ENCODE measurements at regions not wholly inside any gene's neighbourhood (a gene's known extent, or its start where the extent isn't known, plus 50 kb on each side); places are given as distances from the start of the nearest gene placed in this dataset.

GRCh38 chr18:22676423-22676822, 256.7 kb upstream of the RBBP8 start:
- H3K4me2 ChIP-seq (ENCODE audit: low read length), result no peak overlapping the region
- no peaks in the 10 kb centered on the region for H4K20me1 ChIP-seq (ENCODE audit: insufficient read depth, low read length)
- no peaks in the 10 kb centered on the region for H3K27me3 ChIP-seq (ENCODE audit: insufficient read depth, low read length)
- H3F3A ChIP-seq (ENCODE audit: insufficient read depth, low read length), result no peaks in the 10 kb centered on the region
- H3K9me2 ChIP-seq (ENCODE audit: low read depth, low read length), result no peaks in the 10 kb centered on the region
- no peak overlapping the region for H3K27ac ChIP-seq (ENCODE audit: low read depth, low read length, poor library complexity, severe bottlenecking)
- H3K79me2 ChIP-seq (ENCODE audit: insufficient read depth, low read length), result no peaks in the 10 kb centered on the region
- no peaks in the 10 kb centered on the region for H3K36me3 ChIP-seq (ENCODE audit: insufficient read depth, low read length)
- H3K9me3 ChIP-seq (ENCODE audit: low read length), result no peaks in the 10 kb centered on the region
- TF ChIP-seq, protein P1, sequence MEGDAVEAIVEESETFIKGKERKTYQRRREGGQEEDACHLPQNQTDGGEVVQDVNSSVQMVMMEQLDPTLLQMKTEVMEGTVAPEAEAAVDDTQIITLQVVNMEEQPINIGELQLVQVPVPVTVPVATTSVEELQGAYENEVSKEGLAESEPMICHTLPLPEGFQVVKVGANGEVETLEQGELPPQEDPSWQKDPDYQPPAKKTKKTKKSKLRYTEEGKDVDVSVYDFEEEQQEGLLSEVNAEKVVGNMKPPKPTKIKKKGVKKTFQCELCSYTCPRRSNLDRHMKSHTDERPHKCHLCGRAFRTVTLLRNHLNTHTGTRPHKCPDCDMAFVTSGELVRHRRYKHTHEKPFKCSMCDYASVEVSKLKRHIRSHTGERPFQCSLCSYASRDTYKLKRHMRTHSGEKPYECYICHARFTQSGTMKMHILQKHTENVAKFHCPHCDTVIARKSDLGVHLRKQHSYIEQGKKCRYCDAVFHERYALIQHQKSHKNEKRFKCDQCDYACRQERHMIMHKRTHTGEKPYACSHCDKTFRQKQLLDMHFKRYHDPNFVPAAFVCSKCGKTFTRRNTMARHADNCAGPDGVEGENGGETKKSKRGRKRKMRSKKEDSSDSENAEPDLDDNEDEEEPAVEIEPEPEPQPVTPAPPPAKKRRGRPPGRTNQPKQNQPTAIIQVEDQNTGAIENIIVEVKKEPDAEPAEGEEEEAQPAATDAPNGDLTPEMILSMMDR (IDR thresholded peaks at IDR 0.05; ENCODE audit: low read length), result no peak
- no peak for TF ChIP-seq EZH2 (IDR thresholded peaks at IDR 0.05; ENCODE audit: borderline replicate concordance, low read length)
- H2AFZ ChIP-seq (ENCODE audit: low read length), result no peak overlapping the region
- H3K9ac ChIP-seq (ENCODE audit: low read length), result no peak overlapping the region
- H3K4me3 ChIP-seq (ENCODE audit: low read depth, low read length, poor library complexity, severe bottlenecking), result no peak overlapping the region
- H3K4me1 ChIP-seq (ENCODE audit: insufficient read depth, low read length, severe bottlenecking), result no peaks in the 10 kb centered on the region

- H3K27ac ChIP-seq (ENCODE audit: low read depth, low read length, poor library complexity, severe bottlenecking), result no peak overlapping the region
Observed at GRCh38 chr18:22678486-22678885, 254.6 kb upstream of the RBBP8 start.

GRCh38 chr18:22680944-22681343, 252.2 kb upstream of the RBBP8 start:
- Histone ChIP-seq H3K9me2 (ENCODE audit: low read depth, low read length) (no peaks in the 10 kb centered on the region), H3K9me3 (ENCODE audit: low read length) (no peaks in the 10 kb centered on the region), H3F3A (ENCODE audit: insufficient read depth, low read length) (no peaks in the 10 kb centered on the region), H3K4me2 (ENCODE audit: low read length) (no peak overlapping the region), H3K4me1 (ENCODE audit: insufficient read depth, low read length, severe bottlenecking) (no peaks in the 10 kb centered on the region), H3K9ac (ENCODE audit: low read length) (no peak overlapping the region), H3K4me3 (ENCODE audit: low read depth, low read length, poor library complexity, severe bottlenecking) (no peak overlapping the region), H3K36me3 (ENCODE audit: insufficient read depth, low read length) (no peaks in the 10 kb centered on the region), H3K27ac (ENCODE audit: low read depth, low read length, poor library complexity, severe bottlenecking) (no peak overlapping the region), H2AFZ (ENCODE audit: low read length) (no peak overlapping the region), H3K79me2 (ENCODE audit: insufficient read depth, low read length) (no peaks in the 10 kb centered on the region), H4K20me1 (ENCODE audit: insufficient read depth, low read length) (no peaks in the 10 kb centered on the region), H3K27me3 (ENCODE audit: insufficient read depth, low read length) (no peaks in the 10 kb centered on the region)
- TF ChIP-seq, protein P1 (IDR thresholded peaks at IDR 0.05; ENCODE audit: low read length), result no peak
- no peak for TF ChIP-seq EZH2 (IDR thresholded peaks at IDR 0.05; ENCODE audit: borderline replicate concordance, low read length)

More at GRCh38 chr18:22678486-22678885, 254.6 kb upstream of the RBBP8 start:
- Histone ChIP-seq H3K27me3 (ENCODE audit: insufficient read depth, low read length) (no peaks in the 10 kb centered on the region), H3K36me3 (ENCODE audit: insufficient read depth, low read length) (no peaks in the 10 kb centered on the region), H3K9ac (ENCODE audit: low read length) (no peak overlapping the region), H3F3A (ENCODE audit: insufficient read depth, low read length) (no peaks in the 10 kb centered on the region), H3K9me3 (ENCODE audit: low read length) (no peaks in the 10 kb centered on the region), H3K4me2 (ENCODE audit: low read length) (no peak overlapping the region), H3K9me2 (ENCODE audit: low read depth, low read length) (no peaks in the 10 kb centered on the region), H4K20me1 (ENCODE audit: insufficient read depth, low read length) (no peaks in the 10 kb centered on the region), H3K79me2 (ENCODE audit: insufficient read depth, low read length) (no peaks in the 10 kb centered on the region), H2AFZ (ENCODE audit: low read length) (no peak overlapping the region), H3K4me1 (ENCODE audit: insufficient read depth, low read length, severe bottlenecking) (no peaks in the 10 kb centered on the region), H3K4me3 (ENCODE audit: low read depth, low read length, poor library complexity, severe bottlenecking) (no peak overlapping the region)
- no peak for TF ChIP-seq EZH2 (IDR thresholded peaks at IDR 0.05; ENCODE audit: borderline replicate concordance, low read length)
- TF ChIP-seq, protein P1 (IDR thresholded peaks at IDR 0.05; ENCODE audit: low read length), result no peak
